ENCODE measurements at regions not wholly inside any gene's neighbourhood (a gene's known extent, or its start where the extent isn't known, plus 50 kb on each side); places are given as distances from the start of the nearest gene placed in this dataset.

DNA sequence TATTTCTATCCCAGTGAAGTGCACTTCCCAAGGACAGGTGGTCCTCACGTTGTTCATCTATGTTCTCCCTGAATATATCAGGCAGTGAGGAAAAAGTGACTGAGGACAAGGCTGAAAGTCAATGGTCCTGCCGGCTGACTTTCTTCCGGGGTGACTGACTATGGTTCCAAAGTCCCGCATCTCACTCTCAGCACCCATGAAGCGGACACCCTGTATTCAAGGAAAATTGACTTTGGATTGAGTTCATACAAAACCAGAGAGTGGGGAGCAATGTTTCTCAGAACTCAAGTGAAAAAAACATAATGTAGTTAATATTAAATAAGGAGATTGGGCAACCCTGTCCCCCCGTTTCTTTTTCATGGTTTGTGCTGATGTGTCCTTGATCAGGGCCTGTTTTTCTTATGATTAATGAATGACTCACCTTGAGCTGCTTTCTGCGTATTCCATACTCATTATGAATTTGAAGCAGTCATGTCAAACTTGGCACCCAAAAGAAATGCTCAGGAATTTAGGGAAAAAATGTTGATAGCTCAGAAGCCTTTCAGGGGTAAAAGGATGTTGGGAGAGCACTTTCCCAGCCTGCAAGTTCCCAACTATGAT is 184.0 kb downstream of the CYLD start:
- DNase-seq: no peak

GRCh38 chr16:50924759-50925545 is 183.1 kb downstream of the CYLD start:
- no peak for DNase-seq

DNA sequence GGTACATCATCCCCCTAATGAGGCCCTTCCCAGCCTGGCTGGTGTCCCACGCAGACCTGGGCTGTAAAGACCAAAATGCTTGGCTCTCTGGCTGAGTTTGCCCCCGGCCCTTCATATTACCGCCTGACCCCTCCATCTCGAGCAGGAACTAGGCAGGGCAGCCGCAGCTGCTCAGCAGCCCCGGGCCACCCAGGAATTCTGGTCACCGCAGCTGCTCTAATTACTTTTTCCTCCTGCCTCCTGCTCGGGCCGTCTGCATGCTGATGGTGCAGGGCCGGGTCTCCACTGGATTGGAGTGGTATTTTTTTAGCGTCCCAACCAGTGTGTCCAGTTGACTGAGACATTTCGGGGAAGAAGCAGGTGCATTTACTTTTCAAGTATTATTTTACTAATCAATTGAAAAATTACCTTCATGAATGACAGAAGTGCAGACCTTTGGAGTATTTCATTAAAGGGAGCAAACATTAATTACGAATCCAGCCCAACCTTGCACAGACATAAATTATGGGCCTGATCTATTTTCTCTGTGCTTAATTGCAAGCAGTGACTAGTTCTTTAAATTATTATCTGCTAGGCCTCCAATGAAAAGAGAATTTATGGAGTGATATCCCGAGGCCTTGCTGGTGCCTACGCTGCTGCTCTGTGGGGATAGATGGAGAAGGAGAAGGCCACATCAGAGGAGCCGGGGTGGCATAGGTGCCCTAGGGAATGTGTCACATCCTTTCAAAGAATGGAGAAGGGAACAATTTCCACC is 176.2 kb downstream of the CYLD start:
- no peak for DNase-seq

DNA sequence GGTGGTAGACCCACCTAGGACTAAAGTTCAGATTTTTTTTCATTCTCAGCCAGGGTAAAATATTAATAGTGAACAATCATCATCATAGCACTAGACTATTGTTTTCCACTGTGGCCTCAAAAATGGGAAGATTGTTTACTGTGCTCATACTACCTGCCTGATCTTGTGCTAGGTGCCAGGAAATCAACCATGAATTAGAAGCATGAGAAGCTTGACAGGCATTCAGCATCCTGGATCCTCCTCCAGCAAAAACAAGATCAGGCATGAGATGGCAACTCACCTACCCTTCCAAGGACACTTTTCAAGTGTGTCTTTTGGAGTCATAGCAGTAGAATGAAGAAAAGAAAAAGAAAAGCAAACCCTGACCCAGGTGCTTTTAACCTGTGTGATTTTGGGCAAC is 174.2 kb downstream of the CYLD start:
- DNase-seq: no peak

DNA sequence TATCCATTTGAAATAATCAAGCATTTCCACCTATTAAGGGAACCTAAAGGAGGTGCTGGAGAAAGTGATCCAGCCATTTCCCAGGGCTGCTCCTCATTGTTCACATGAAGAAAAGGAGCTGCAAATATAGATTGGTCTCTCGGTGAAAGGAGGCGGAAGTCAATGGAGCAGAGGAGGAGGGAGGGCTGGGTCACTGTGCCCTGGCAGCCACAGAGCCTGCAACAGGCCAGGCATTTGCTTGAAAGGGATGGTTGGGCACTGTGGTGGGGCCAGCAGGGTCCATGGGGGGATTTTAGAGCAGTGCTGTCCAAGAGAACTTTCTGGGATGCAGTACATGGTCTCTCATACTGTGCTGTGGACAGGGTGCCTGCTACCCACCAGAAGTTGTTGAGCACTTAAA is 173.2 kb downstream of the CYLD start:
- no peak for DNase-seq

DNA sequence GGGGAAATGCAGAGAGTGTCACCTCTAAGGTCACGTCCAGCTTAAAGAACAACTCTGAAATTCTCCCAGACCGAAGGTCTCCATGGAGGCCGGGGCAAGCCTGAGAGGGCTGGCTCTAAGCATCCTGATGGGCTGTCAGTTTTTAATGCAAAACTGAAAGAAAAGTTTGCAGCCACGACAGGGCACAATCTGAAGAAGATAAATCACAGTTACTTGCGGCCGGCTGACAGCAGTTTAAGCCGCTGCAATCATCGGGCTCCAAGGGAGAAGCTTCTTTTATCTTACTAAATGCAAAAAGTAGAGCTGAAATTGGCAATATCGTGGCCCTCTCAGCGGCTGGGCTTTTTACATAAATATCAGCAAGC is 168.8 kb downstream of the CYLD start:
- no peak for DNase-seq

GRCh38 chr16:50909831-50910735 is 168.2 kb downstream of the CYLD start:
- peak in 7 of 58 donors; percentile 2 to 19 (median 5) for DNase-seq

DNA sequence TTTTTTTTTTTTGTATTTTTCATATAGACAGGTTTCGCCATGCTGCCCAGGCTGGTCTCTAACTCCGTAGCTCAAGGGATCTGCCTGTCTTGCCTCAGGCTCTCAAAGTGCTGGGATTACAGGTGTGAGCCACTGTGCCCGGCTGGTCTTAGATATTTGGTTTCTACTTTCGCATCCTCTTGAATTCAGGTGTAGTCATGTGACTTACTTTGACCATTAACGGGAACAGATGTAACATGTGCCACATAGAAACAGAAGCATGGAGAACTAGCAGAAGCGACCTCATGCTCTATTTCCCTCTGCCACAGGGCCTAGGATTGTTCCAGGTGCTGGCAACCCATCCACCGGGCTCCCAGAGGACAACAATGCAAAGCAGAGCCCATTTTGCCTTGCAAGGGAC is 166.6 kb downstream of the CYLD start:
- no peak for DNase-seq

DNA sequence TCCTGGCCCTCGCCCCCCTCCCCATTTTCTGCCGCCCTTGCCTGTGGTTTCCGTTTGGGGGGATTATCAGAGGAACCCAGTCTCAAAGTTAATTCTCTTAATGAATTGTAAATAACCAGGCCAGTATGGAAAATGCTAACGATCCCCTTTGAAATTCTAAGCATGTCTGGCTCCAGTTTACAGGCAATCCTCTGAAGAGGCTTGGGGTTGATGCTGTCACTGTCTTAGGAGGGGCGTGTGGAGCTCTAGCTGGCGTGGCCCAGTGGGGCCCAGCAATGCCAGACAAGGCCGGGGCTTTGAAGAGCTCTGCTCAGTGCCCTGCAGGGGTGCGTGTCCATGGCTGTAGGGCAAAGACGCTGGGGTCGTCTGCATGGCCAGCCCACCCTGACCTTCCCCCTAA is 164.6 kb downstream of the CYLD start:
- DNase-seq: no peak

GRCh38 chr16:50902457-50902856 is 160.6 kb downstream of the CYLD start:
- peak in 8 of 58 donors; percentile 2 to 13 (median 6) for DNase-seq

DNA sequence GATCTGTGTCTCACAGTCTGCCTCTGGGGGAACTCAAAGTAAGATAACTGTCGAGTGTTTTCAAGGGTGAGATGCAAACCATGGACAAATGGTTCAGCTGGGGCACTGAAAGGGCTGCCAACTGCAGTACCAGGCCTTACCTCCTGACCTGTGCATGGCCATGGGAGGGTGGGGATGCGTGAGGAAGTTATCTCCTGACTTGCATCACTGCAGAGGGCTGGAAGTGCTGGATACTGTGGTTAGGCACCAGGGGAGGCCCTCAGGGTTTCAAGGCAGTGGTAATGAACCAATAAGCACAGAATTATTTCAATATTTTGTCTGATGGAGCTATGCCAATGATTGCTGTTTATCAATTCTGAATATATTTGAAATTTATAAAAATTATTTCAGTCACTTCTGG is 159.2 kb downstream of the CYLD start:
- no peak for DNase-seq

DNA sequence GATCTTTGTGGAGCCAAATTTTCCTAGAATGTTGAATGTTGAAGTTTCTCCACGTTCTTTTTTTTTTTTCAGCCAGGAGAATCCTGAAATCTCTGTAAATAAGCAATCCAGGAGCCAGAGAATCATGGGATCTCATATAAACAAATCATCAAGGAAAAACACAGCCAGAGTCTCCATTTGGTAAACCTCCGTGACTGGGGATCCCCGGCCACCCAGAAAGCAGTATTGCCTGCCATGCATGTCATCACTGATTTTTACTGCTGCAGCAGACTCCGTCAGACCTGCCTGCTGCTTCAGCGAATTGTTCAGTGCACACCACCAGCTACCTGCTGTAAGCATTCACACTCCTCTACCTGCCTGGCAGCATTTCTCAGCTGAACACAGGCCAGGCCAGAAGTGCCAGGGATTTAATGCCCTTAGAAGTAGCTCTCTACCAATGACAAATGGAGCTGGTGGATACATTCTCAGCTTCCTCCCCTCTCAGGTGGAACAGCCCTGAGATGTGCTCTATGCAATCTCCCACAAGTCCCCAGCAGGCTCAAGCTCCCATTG is 158.6 kb downstream of the CYLD start:
- DNase-seq: no peak

DNA sequence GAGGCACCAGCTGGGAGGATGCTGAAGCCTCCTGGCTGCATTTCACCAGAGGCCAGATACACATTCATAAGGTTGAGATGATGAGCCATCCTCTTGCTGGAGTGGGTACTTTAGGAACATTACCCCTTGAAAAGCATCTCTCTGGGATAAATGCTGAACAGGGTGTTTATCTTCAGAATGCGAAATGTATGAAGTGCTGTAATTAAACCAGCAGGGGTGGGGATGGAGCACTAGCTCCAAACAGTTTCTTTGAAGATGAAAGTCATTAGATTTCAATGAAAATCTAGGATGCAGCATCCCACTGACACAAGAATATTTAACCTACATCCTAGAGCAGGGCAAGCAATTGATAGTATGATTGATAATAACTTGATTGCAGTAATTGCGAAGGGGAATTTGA is 158.1 kb downstream of the CYLD start:
- DNase-seq: no peak

DNA sequence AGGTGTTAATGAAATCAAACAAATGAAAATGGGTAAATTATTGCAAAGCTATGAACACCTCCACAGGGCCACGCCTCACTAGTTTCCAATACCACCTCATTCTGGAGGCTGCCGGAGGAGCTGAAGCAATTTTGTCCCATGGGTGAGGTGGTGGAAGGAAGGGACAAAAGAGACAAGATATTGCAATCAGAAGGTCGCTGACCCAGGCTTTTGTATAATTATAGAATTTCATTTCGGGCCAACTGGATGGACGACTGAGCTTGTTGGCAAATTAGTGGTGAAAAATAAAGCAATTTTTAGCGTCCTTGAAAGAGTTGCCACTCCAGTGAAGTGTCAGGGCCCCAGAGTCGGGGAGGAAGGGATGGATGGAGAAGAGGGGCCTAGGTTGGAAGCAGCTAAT is 147.9 kb downstream of the CYLD start:
- DNase-seq: no peak

DNA sequence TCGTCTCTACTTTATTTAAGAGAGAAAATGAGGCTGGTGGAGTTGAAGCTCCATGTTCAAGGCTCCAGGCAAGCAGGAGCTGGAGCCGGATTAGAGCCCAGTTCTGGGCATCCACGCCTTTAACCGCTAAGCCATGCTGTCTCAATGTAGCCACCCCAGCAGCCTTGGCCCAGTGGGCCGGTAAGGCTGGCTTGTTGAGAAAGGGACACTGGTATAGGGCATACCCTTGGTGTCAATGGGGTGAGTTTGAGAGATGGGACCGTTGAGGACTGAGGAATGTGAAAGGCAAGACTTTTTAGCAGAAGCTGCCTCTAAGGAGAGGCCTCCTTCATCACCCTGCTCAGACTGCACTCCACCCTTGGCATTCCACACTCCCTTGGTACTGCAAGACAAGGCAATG is 147.4 kb downstream of the CYLD start:
- DNase-seq: no peak

DNA sequence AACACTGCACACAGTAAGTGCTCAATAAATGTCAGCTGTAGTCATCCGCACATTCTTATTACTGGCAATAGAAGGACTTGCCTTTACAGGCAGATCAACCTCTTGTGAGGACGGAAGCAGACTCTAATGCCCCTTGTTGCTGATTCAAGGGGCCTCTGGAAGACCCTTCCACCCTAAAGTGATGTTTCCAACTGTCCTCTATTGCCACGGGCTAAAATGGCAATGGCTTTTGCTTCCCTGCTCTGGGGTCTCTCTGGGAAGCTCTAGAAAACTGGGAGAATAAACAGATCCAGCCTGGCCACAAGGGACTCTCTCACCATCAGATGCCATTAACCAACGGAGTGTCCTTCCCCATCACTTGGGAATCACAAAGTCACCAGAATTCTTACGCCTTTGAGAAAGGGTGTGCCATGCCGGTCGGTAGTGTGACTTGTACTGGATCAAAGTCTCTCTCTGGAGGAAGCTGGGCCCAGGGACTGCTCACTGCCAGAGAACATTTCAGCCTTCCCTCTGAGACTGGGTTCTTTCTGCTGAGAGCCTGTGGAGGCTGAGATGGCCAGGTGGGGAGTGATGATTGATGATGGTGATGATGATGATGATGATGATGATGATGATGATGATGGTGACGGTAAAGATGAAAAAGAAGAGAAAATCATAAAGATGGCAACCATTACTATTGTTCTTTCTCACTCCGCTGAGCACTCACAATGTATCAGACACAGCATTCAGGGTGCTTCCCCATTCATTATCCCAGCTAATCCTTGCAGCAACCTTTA is 146.8 kb downstream of the CYLD start:
- DNase-seq: no peak

- no peak for DNase-seq
Measured at GRCh38 chr16:50887500-50888298, 145.8 kb downstream of the CYLD start.

- no peak for DNase-seq
Measured at GRCh38 chr16:50884066-50884860, 142.4 kb downstream of the CYLD start.

DNA sequence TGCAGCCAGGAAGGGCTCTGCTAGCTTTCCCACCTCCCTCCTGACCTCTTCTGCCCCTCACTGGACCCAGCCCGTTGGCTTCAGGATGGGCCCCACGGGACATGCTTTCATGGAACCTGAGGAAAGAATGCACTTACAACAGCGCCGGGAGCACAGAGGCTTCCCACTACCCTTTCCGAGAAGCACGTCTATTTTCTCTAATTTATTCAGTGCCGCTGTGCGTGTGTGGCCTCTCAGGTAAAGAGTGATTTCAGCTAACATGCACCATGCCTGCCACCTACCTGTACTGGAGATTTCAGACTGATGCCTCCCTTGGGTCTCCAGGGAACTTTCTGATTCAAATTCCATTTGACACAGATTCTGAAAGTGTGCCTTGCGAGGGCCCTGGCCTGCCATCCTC is 140.1 kb downstream of the CYLD start:
- DNase-seq: no peak
